K562 (cell line): ENCODE measurements at regions not wholly inside any gene's neighbourhood (a gene's known extent, or its start where the extent isn't known, plus 50 kb on each side); places are given as distances from the start of the nearest gene placed in this dataset.
A peak's percentile ranks its signal among the peaks of the same experiment; 100 is the strongest.

Source experiments
- ATAC-seq: fragments of 200-7000 bp; cut with Tn5 transposase; 3 replicates; pipeline ENCODE4 v1.9.1; 2020; ENCODE audit warnings: moderate library complexity
- BruUV-seq: library from RNA; stranded (reverse); fragments of 400-500 nt; replicated peaks from 2 replicates; lab custom pipeline; 2021; lab: Mats Ljungman, UMichigan
- CTCF ChIA-PET: fragments of 300-600 bp; formaldehyde crosslinking; extraction: SDS; loops from one replicate; lab custom pipeline; 2021; ENCODE audit warnings: low intra/inter-chr PET ratio; lab: Yijun Ruan, JAX
- POLR2A ChIA-PET: fragments of 300-600, 350-650 bp; sonication (Branson Sonifier 250); formaldehyde crosslinking; extraction: SDS; loops from one replicate; lab custom pipeline; 2021; ENCODE audit warnings: antibody characterized with exemption, inconsistent platforms; lab: Yijun Ruan, JAX
- DNase-seq, 4 experiments: peaks; one replicate each; pipeline versions ENCODE4 v3.0.0 to v3.0.0-alpha.2; 2011 to 2018; ENCODE audit warnings: low spot score in 3 of 4, mixed read lengths in 3 of 4; ENCODE audit errors: extremely low read depth in 1 of 4
- FAIRE-seq: peaks from 2 replicates; lab custom pipeline; 2011; peaks lifted over from hg19 to GRCh38; lab: Jason Lieb, UNC
- H2AFZ ChIP-seq: 2 replicates; pipeline ENCODE4 v1.6.0; 2011; ENCODE audit warnings: low read depth, low read length, control low read depth, inconsistent platforms
- H3K27ac ChIP-seq: fragments of 200-600 bp; 3 replicates; pipeline ENCODE4 v1.8.0; 2011; ENCODE audit warnings: low read depth, mild to moderate bottlenecking, control low read depth, inconsistent platforms, low read length, moderate library complexity, mixed read lengths; ENCODE audit errors: extremely low read depth
- H3K27me3 ChIP-seq, 2 experiments: fragments of 300-600 bp in 1 of 2; 2 replicates in 1 of 2; 3 replicates in 1 of 2; pipeline versions ENCODE4 v1.6.0 to v1.8.0; 2011; ENCODE audit warnings: inconsistent platforms in 2 of 2, low read length in 2 of 2, mild to moderate bottlenecking in 1 of 2, mixed read lengths in 1 of 2, moderate library complexity in 1 of 2; ENCODE audit not compliant: control insufficient read depth in 2 of 2, insufficient read depth in 2 of 2
- H3K36me3 ChIP-seq: fragments of 300-600 bp; 3 replicates; pipeline ENCODE4 v1.8.0; 2011; ENCODE audit warnings: mild to moderate bottlenecking, low read length, inconsistent platforms; ENCODE audit not compliant: control insufficient read depth, insufficient read depth
- H3K4me1 ChIP-seq, 2 experiments: fragments of 200-600 bp in 1 of 2; replicated peaks in 1 of 2; 2 replicates in 1 of 2; 3 replicates in 1 of 2; pipeline versions ENCODE4 v1.5.1 to v1.8.0; 2011; ENCODE audit warnings: inconsistent platforms in 2 of 2, low read length in 2 of 2, mild to moderate bottlenecking in 1 of 2, mixed read lengths in 1 of 2, moderate library complexity in 1 of 2; ENCODE audit not compliant: control insufficient read depth in 2 of 2, insufficient read depth in 2 of 2
- H3K4me2 ChIP-seq: 2 replicates; pipeline ENCODE4 v1.6.1; 2011; ENCODE audit warnings: low read length, control low read depth, inconsistent platforms, mixed read lengths; ENCODE audit not compliant: insufficient read depth
- H3K4me3 ChIP-seq: fragments of 200-600 bp; sonication (generic), shearing (Covaris generic); 2 replicates; pipeline ENCODE4 v1.5.1; 2016; ENCODE audit warnings: control low read depth, inconsistent platforms
- H3K79me2 ChIP-seq: fragments of 200-600 bp; 3 replicates; pipeline ENCODE4 v1.8.0; 2011; ENCODE audit warnings: low read length, inconsistent platforms; ENCODE audit not compliant: control insufficient read depth, insufficient read depth
- H3K9ac ChIP-seq, 2 experiments: 2 replicates each; pipeline versions ENCODE4 v1.6.0 to v1.6.1; 2011; ENCODE audit warnings: low read depth in 2 of 2, low read length in 2 of 2, control low read depth in 1 of 2, inconsistent platforms in 1 of 2, mild to moderate bottlenecking in 1 of 2, mixed read lengths in 1 of 2; ENCODE audit not compliant: insufficient read depth in 1 of 2
- H3K9me1 ChIP-seq: one replicate; pipeline ENCODE4 v1.6.0; 2011; ENCODE audit warnings: inconsistent platforms, mild to moderate bottlenecking, low read length, moderate library complexity; ENCODE audit not compliant: control insufficient read depth, insufficient read depth
- H3K9me3 ChIP-seq: replicated peaks from 2 replicates; pipeline ENCODE4 v1.5.1; 2011; ENCODE audit warnings: low read depth, low read length, inconsistent platforms; ENCODE audit not compliant: control insufficient read depth, insufficient read depth
- H4K20me1 ChIP-seq: replicated peaks from 2 replicates; pipeline ENCODE4 v1.6.1; 2011; ENCODE audit warnings: low read length, inconsistent platforms, mixed read lengths; ENCODE audit not compliant: control insufficient read depth, insufficient read depth
- ATF3 ChIP-seq, 2 experiments: fragments of 450-650 bp in 1 of 2; sonication (generic) in 1 of 2; formaldehyde crosslinking in 1 of 2; IDR thresholded peaks in 1 of 2; conservative IDR thresholded peaks in 1 of 2; 2 replicates each; pipeline versions ENCODE4 v1.6.1 to v1.8.1; 2016 to 2023; ENCODE audit warnings: mild to moderate bottlenecking in 2 of 2, moderate library complexity in 2 of 2, inconsistent platforms in 1 of 2, missing genetic modification reagents in 1 of 2
- CEBPB ChIP-seq: fragments of 450-650 bp; IDR thresholded peaks from 2 replicates; pipeline ENCODE4 v1.6.1; 2016; ENCODE audit warnings: missing genetic modification characterization, missing compliant biosample characterization
- CEBPG ChIP-seq, 3 experiments: fragments of 200-800 bp in 1 of 3; sonication (Bioruptor generic) in 1 of 3; sonication (generic) in 1 of 3; formaldehyde crosslinking in 1 of 3; IDR thresholded peaks in 2 of 3; conservative IDR thresholded peaks in 1 of 3; 2 replicates each; pipeline versions ENCODE4 v1.6.1 to v1.8.0; 2016 to 2022; ENCODE audit warnings: missing compliant biosample characterization in 2 of 3, missing genetic modification characterization in 2 of 3, mild to moderate bottlenecking in 1 of 3, missing genetic modification reagents in 1 of 3
- DACH1 ChIP-seq: fragments of 450-650 bp; IDR thresholded peaks from 2 replicates; pipeline ENCODE4 v1.6.1; 2018; ENCODE audit not compliant: partially characterized antibody
- FOSL1 ChIP-seq: fragments of 200-800 bp; sonication (Bioruptor generic); conservative IDR thresholded peaks from 2 replicates; pipeline ENCODE4 v1.6.1; 2016; ENCODE audit warnings: missing genetic modification characterization, missing compliant biosample characterization
- HDAC3 ChIP-seq: fragments of 450-650 bp; IDR thresholded peaks from 2 replicates; pipeline ENCODE4 v1.6.1; 2018; ENCODE audit warnings: borderline replicate concordance, mild to moderate bottlenecking, moderate library complexity; ENCODE audit not compliant: partially characterized antibody
- MAZ ChIP-seq, 2 experiments: fragments of 450-650 bp in 1 of 2; sonication (generic) in 1 of 2; formaldehyde crosslinking; IDR thresholded peaks in 1 of 2; conservative IDR thresholded peaks in 1 of 2; 2 replicates each; pipeline versions ENCODE4 v1.4.0 to v1.5.0; 2020; ENCODE audit warnings: mild to moderate bottlenecking in 1 of 2, missing genetic modification reagents in 1 of 2
- NR0B1 ChIP-seq: fragments of 450-650 bp; IDR thresholded peaks from one replicate; pipeline ENCODE4 v1.6.1; 2018; ENCODE audit warnings: mild to moderate bottlenecking, moderate library complexity; ENCODE audit not compliant: partially characterized antibody
- NRF1 ChIP-seq, 2 experiments: fragments of 450-650 bp; IDR thresholded peaks in 1 of 2; conservative IDR thresholded peaks in 1 of 2; 2 replicates each; pipeline ENCODE4 v1.6.1; 2014; ENCODE audit warnings: mild to moderate bottlenecking in 2 of 2
- PATZ1 ChIP-seq: fragments of 250-450 bp; sonication (Bioruptor Pico); IDR thresholded peaks from 2 replicates; pipeline ENCODE4 v1.5.0; 2020; ENCODE audit warnings: mild to moderate bottlenecking, borderline replicate concordance
- SMAD1 ChIP-seq: fragments of 150-350 bp; IDR thresholded peaks from 2 replicates; pipeline ENCODE4 v1.6.1; 2014; ENCODE audit warnings: low read length, low read depth; ENCODE audit not compliant: partially characterized antibody
- TEAD2 ChIP-seq: fragments of 450-650 bp; IDR thresholded peaks from 2 replicates; pipeline ENCODE4 v1.6.1; 2016; ENCODE audit warnings: missing genetic modification characterization, control low read depth, missing compliant biosample characterization
- ZBTB9 ChIP-seq: fragments of 450-650 bp; formaldehyde crosslinking; IDR thresholded peaks from 2 replicates; pipeline ENCODE4 v1.4.0; 2020; ENCODE audit warnings: mild to moderate bottlenecking, moderate library complexity
- ZKSCAN1 ChIP-seq: fragments of 150-350 bp; IDR thresholded peaks from 2 replicates; pipeline ENCODE4 v1.6.1; 2016; ENCODE audit warnings: low read depth, low read length
- ZNF77 ChIP-seq: fragments of 250-450 bp; sonication (Bioruptor Pico); IDR thresholded peaks from 2 replicates; pipeline ENCODE4 v1.5.0; 2020
- WGBS: fragments of 100-300 bp; shearing (Covaris generic); methylation state at CpG from one replicate; pipeline ENCODE4 v1.1.6; 2016; ENCODE audit warnings: low coverage, mixed read lengths; ENCODE audit not compliant: insufficient coverage; ENCODE audit errors: missing lambda C conversion rate; 5-methylcytosine and 5-hydroxymethylcytosine counted together
- in situ Hi-C: fragments of 300-500 bp; cut with MboI; formaldehyde crosslinking; loops from 4 replicates; pipeline ENCODE4 v1.15.0; 2018; ENCODE audit warnings: inconsistent platforms, mixed read lengths
- intact Hi-C: fragments of 100-400 bp; cut with micrococcal nuclease; formaldehyde crosslinking; loops from 2 replicates; pipeline ENCODE4 v1.14.2; 2022

GRCh38 chr12:70994217-70994788 lies 73.8 kb upstream of the PTPRR start:
- Histone ChIP-seq H3K27ac (no peak overlapping the region), H2AFZ (no peak overlapping the region), H3K79me2 (no peaks in the 10 kb centered on the region), H4K20me1 (no peaks in the 10 kb centered on the region), H3K4me1 (no peaks in the 10 kb centered on the region), H3K4me3 (no peak overlapping the region), H3K9ac (no peak overlapping the region), H3K9me3 (no peaks in the 10 kb centered on the region), H3K27me3 (no peaks in the 10 kb centered on the region), H3K4me2 (no peak overlapping the region), H3K9me1 (no peaks in the 10 kb centered on the region), H3K36me3 (no peaks in the 10 kb centered on the region)
- ChIA-PET POLR2A (interaction anchor here (1.1 kb wide), 1 partner anchor 13 kb away, joined by 4 read pairs; no protein-coding TSS in a partner anchor), CTCF (no interaction called here)
- no TSS peak for BruUV-seq
- intact Hi-C loops = no loop called here
- no peak for DNase-seq
- 8% methylated on average over 5 of the region's 5 CpGs for WGBS
- no peak for ATAC-seq
- in situ Hi-C loops = no loop called here
- no peak for FAIRE-seq
- TF ChIP-seq SMAD1 (no peak), CEBPB (0 out of 2 replicates have a peak, but pooled peaks have one; percentile 14), ZNF77 (CRISPR knock-in tag) (no peak), FOSL1 (tag) (peak; percentile 21; the same call in 1 of the 2 replicates), HDAC3 (no peak), ATF3 (IDR thresholded peaks at IDR 0.05) (0 out of 2 replicates have a peak, but pooled peaks have one; percentile 13), ATF3 (CRISPR knock-in tag; conservative IDR thresholded peaks at IDR 0.05) (no peak), PATZ1 (no peak), MAZ (CRISPR knock-in tag; conservative IDR thresholded peaks at IDR 0.05 in 1 of 2, IDR thresholded peaks at IDR 0.05 in 1 of 2) (no peak), NR0B1 (no peak), CEBPG (CRISPR knock-in tag; IDR thresholded peaks at IDR 0.05) (no peak), CEBPG (tag; conservative IDR thresholded peaks at IDR 0.05 in 1 of 2, IDR thresholded peaks at IDR 0.05 in 1 of 2) (peak; percentile 55 to 91), DACH1 (no peak), NRF1 (conservative IDR thresholded peaks at IDR 0.05 in 1 of 2, IDR thresholded peaks at IDR 0.05 in 1 of 2) (no peak), ZBTB9 (CRISPR knock-in tag) (no peak), ZKSCAN1 (no peak), TEAD2 (no peak)
